ENCODE measurements at regions not wholly inside any gene's neighbourhood (a gene's known extent, or its start where the extent isn't known, plus 50 kb on each side); places are given as distances from the start of the nearest gene placed in this dataset.
"Not testable (repeated sequence)": the region's sequence is repeated elsewhere in the genome, so short reads cannot be mapped to it uniquely, and the experiment has no call there.

DNA sequence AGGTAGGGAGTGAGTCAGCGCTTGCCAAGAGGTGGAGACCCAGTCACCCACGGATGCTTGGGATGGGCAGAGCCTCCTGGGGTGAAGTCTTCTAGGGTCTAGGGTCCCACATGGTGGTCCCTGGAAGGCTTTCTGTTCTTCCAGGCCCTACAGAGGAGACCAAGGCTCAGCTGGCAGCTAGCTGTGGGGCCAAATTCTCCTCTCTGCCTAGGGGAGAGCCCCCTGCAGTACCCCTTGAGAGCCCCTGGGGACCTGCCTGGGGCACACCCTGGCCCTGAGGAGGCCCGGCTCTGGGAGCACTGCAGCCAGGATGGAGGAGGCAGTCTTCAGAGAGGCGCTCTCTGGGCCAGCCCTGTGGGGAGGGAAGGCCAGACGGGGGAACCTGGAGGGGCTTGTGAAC lies 128.6 kb upstream of the SMURF2 start:
- H3K4me3 ChIP-seq; H3K9me3 ChIP-seq; H3K27ac ChIP-seq; H3K27me3 ChIP-seq; H3K4me1 ChIP-seq; intact Hi-C loops (cut with DNase I); DNase-seq (ENCODE audit: low spot score in 2 of 2): not testable (repeated sequence)
- peaks cover 40 to 54% of the 10 kb centered on the region in 2 donors for H3K36me3 ChIP-seq

DNA sequence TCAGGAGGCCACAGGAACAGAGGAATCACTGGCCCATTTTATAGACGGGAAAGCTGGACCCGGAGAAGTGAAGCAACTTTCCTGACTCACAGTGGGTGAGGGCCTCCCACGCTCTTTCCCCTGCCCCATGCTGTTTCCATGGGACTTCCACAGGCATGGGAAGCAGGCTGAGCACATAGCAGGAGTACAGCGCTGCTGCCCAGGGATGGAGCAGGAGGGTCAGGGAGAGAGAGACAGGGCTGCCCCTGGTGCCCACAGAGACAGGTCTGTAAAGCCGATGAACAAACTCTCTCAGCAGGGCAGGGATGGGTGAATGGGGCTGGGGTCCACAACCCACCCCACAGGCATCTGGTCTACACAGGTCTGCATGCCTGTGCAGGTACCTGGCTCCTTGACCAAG lies 128.1 kb upstream of the SMURF2 start:
- H3K27me3 ChIP-seq; H3K4me1 ChIP-seq; H3K9me3 ChIP-seq; H3K4me3 ChIP-seq; DNase-seq (ENCODE audit: low spot score in 2 of 2); intact Hi-C loops (cut with DNase I); H3K27ac ChIP-seq: not testable (repeated sequence)
- H3K36me3 ChIP-seq = peaks cover 44 to 59% of the 10 kb centered on the region in 2 donors

DNA sequence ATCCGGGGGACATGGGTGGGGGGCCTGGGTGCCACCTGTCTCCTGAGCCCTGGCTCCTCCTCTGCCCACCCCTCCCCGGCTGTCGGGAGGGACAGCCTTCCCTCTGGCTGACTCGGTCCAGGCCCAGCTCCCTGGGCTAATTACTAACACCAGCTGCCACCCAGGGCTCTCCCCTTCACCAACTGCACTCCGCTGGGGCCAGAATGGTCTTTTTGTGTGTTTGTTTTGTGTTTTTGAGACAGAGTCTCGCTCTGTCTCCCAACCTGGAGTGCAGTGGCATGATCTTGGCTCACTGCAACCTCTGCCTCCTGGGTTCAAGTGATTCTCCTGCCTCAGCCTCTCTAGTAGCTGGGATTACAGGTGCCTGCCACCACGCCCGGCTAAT lies 126.9 kb upstream of the SMURF2 start:
- intact Hi-C loops (cut with DNase I) = not testable (repeated sequence)

DNA sequence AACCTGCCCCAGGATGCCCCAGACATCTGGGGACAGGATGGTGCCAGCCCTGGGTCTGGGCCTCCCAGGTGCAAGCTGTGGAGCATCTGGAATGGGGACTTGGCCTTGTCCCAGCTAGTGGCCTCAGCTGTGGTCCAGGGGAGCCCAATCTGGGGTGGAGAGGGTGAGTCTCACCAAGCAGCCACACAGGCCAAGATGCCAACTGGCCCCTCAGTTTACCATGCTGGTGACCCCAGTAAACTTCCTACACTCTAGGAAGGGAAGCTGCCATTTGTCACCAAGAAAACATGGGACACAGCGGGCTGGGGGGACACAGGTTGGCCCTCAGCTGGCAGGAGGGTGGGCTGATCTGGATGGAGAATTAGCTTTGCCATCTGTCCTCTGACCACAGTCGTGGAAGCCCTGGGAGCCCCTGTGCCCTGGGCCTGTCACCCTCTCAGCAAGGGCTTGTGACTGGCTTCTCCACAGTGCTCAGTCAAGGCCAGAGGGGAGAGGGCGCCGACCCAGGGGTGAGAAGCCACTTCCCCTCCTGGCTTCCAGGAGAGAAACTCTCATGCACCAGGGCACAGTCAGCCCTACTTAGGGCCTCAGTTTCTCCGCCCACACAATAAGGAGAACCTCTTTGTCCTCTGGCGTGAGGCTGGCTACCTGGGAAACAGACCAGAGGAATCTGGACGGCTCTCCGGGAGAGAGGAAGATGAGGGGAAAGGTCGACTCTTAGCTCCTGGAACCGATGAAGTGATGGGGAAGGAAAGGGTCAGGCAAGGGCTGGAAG lies 126.4 kb upstream of the SMURF2 start:
- H3K4me3 ChIP-seq = no peak overlapping the region
- no peaks in the 10 kb centered on the region for H3K9me3 ChIP-seq
- peaks cover 53 to 65% of the 10 kb centered on the region in 2 donors for H3K36me3 ChIP-seq
- no peaks in the 10 kb centered on the region for H3K4me1 ChIP-seq
- H3K27me3 ChIP-seq = no peaks in the 10 kb centered on the region
- intact Hi-C loops (cut with DNase I) = no loop called here
- no peak for DNase-seq (ENCODE audit: low spot score in 2 of 2)
- no peak overlapping the region for H3K27ac ChIP-seq
- TF ChIP-seq, protein P1, sequence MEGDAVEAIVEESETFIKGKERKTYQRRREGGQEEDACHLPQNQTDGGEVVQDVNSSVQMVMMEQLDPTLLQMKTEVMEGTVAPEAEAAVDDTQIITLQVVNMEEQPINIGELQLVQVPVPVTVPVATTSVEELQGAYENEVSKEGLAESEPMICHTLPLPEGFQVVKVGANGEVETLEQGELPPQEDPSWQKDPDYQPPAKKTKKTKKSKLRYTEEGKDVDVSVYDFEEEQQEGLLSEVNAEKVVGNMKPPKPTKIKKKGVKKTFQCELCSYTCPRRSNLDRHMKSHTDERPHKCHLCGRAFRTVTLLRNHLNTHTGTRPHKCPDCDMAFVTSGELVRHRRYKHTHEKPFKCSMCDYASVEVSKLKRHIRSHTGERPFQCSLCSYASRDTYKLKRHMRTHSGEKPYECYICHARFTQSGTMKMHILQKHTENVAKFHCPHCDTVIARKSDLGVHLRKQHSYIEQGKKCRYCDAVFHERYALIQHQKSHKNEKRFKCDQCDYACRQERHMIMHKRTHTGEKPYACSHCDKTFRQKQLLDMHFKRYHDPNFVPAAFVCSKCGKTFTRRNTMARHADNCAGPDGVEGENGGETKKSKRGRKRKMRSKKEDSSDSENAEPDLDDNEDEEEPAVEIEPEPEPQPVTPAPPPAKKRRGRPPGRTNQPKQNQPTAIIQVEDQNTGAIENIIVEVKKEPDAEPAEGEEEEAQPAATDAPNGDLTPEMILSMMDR (IDR thresholded peaks at IDR 0.05) = no peak

More for the DNA sequence above, 126.9 kb upstream of the SMURF2 start:
- H3K27ac ChIP-seq; H3K27me3 ChIP-seq; H3K4me1 ChIP-seq; H3K9me3 ChIP-seq; DNase-seq (ENCODE audit: low spot score in 2 of 2); H3K4me3 ChIP-seq: not testable (repeated sequence)
- peaks cover 52 to 65% of the 10 kb centered on the region in 2 donors for H3K36me3 ChIP-seq

DNA sequence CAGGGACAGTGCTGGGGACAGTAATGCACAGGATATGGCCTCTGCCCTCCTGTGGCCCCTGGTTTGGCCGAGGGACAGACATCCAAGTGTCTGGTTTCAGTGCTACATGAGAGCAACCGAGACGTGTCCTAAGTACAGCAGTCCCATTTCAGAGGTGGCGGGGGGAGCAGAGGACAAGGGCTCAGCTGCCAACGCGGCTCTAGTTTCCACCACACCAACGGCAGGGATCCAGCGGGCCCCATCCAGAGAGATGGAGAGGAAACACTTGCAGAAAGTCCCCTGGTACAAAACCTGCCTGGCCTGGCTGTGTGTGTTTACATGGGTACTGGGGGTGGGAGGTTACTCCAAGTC lies 125.8 kb upstream of the SMURF2 start:
- no peak for DNase-seq (ENCODE audit: low spot score in 2 of 2)
- Histone ChIP-seq H3K27ac (no peak overlapping the region), H3K4me3 (no peak overlapping the region), H3K27me3 (no peaks in the 10 kb centered on the region), H3K4me1 (no peaks in the 10 kb centered on the region), H3K9me3 (no peaks in the 10 kb centered on the region), H3K36me3 (peaks cover 54 to 67% of the 10 kb centered on the region in 2 donors)
- TF ChIP-seq, protein P1 (IDR thresholded peaks at IDR 0.05) = no peak
- intact Hi-C loops (cut with DNase I) = no loop called here

DNA sequence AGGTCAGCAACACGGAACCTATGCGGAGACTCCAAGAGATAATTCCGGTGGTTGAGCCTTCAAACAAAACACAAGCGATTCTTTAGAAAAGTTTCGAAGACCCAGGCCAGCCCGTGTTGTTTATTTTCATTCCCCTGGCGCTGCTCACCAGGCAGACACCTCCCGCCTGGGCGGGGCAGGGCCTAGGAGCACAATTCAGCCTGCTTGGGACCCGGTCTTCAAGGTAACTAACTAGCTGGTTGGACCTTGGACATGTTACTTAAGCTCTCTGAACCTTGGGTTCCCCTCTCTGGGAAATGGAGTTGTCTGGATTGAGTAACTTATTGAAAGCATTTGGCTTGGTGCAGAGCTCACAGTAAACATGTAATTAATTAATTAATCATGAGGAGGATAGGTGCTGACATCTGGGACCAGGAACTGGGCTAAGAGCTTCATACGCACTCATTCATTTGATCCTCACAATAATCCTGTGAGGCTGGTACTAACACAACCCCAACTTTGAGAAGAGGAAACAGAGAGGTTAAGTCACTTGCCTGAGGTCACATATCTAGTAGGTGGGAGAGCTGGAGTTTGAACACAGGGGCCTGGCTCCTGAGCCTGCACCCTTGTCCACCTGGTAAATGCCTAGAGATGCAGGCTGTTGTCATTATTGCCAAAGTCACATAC lies 125.3 kb upstream of the SMURF2 start:
- DNase-seq (ENCODE audit: low spot score in 2 of 2) = no peak
- H3K36me3 ChIP-seq = peaks cover 54 to 63% of the 10 kb centered on the region in 2 donors

DNA sequence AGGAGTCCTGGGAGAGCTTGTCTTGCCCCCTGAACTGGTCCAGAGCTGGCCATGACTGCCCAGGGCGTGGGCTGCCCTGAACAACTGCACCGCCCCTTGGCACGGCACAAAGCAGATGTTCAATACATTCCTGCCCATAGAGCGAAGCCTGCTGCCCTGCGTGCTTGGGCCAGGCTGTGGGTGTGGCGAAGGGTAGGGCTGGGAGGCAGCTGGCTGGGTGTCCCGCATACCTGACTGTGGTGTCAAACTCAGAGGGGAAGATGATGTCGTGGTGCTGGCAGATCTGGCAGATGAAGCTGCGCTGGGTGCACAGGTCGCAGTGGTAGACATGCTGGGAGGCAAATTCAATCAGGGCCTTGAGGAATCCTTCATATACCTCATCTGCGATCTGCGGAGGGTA lies 124.2 kb upstream of the SMURF2 start:
- Histone ChIP-seq H3K9me3 (no peaks in the 10 kb centered on the region), H3K27me3 (no peaks in the 10 kb centered on the region), H3K36me3 (peaks cover 47 to 55% of the 10 kb centered on the region in 2 donors), H3K4me3 (no peak overlapping the region), H3K27ac (no peak overlapping the region), H3K4me1 (peaks cover 0 to 6% of the 10 kb centered on the region in 2 donors)
- TF ChIP-seq, protein P1 (IDR thresholded peaks at IDR 0.05) = no peak
- intact Hi-C loops (cut with DNase I) = no loop called here
- DNase-seq (ENCODE audit: low spot score in 2 of 2) = no peak

More for the DNA sequence above, 125.3 kb upstream of the SMURF2 start:
- no peaks in the 10 kb centered on the region for H3K27me3 ChIP-seq
- intact Hi-C loops (cut with DNase I) = no loop called here
- no peak overlapping the region for H3K4me3 ChIP-seq
- TF ChIP-seq, protein P1 (IDR thresholded peaks at IDR 0.05) = no peak
- no peaks in the 10 kb centered on the region for H3K9me3 ChIP-seq
- H3K27ac ChIP-seq = no peak overlapping the region
- H3K4me1 ChIP-seq = no peaks in the 10 kb centered on the region

Measured in ascending aorta (tissue), 2 donors.